Gastrocnemius medialis (tissue), 4 donors: ENCODE measurements at regions not wholly inside any gene's neighbourhood (a gene's known extent, or its start where the extent isn't known, plus 50 kb on each side); places are given as distances from the start of the nearest gene placed in this dataset.

Experiments
- ATAC-seq, 2 donors: fragments of 150-250 bp; one replicate each; pipeline ENCODE4 v1.9.1; 2016
- DNase-seq, 2 donors: peaks; one replicate each; pipeline ENCODE4 v3.0.0-alpha.2; 2019
- H3K27ac ChIP-seq, 4 donors: fragments of 200-600 bp; sonication (generic); 1 replicate in 1 of 4; 2 replicates in 3 of 4; pipeline ENCODE4 v1.5.1; 2016 to 2018; ENCODE audit warnings: mild to moderate bottlenecking in 2 of 4, moderate library complexity in 1 of 4
- H3K27me3 ChIP-seq, 3 donors: fragments of 200-600 bp; sonication (generic) in 2 of 3; 1 replicate in 1 of 3; 2 replicates in 2 of 3; pipeline versions ENCODE4 v1.5.1 to v1.6.0; 2016 to 2019; ENCODE audit warnings: mild to moderate bottlenecking in 1 of 3, moderate library complexity in 1 of 3
- H3K36me3 ChIP-seq, 2 donors: fragments of 200-600 bp; sonication (generic) in 1 of 2; one replicate each; pipeline ENCODE4 v1.5.1; 2017 to 2018
- H3K4me1 ChIP-seq, 2 donors: fragments of 200-600 bp; sonication (generic) in 1 of 2; one replicate each; pipeline ENCODE4 v1.5.1; 2016 to 2017; ENCODE audit warnings: mild to moderate bottlenecking in 2 of 2
- H3K4me3 ChIP-seq, 4 donors: fragments of 200-600 bp; sonication (generic) in 3 of 4; 1 replicate in 1 of 4; 2 replicates in 3 of 4; pipeline ENCODE4 v1.5.1; 2016 to 2019; ENCODE audit warnings: mild to moderate bottlenecking in 2 of 4
- H3K9me3 ChIP-seq, 3 donors: fragments of 200-600 bp; sonication (generic) in 2 of 3; 1 replicate in 1 of 3; 2 replicates in 2 of 3; pipeline ENCODE4 v1.5.1; 2016 to 2019
- POLR2A ChIP-seq, 2 donors: fragments of 450-650 bp; IDR thresholded peaks; one replicate each; pipeline ENCODE4 v1.6.1; 2017; ENCODE audit warnings: antibody characterized with exemption in 2 of 2, mild to moderate bottlenecking in 2 of 2, moderate library complexity in 2 of 2
- in situ Hi-C, 4 donors: fragments of 200-750 bp; cut with MboI; loops; one replicate each; pipeline versions ENCODE4 v1.15.0 to v1.8.0; 2017; ENCODE audit warnings: low sequenced_read_pairs in 4 of 4
- intact Hi-C: fragments of 100-400 bp; cut with DNase I; formaldehyde crosslinking; loops from one replicate; pipeline ENCODE4 v1.15.1; 2023; ENCODE audit warnings: low total_unique reads
- TF ChIP-seq, protein P1 (sequence below), 5 experiments: fragments of 450-650 bp in 3 of 5; fragments of 200-600 bp in 2 of 5; sonication (generic) in 2 of 5; IDR thresholded peaks in 4 of 5; conservative IDR thresholded peaks in 1 of 5; 1 replicate in 4 of 5; 2 replicates in 1 of 5; pipeline ENCODE4 v1.5.1; 2016 to 2019; ENCODE audit warnings: antibody characterized with exemption in 5 of 5, mild to moderate bottlenecking in 3 of 5, moderate library complexity in 3 of 5

DNA sequence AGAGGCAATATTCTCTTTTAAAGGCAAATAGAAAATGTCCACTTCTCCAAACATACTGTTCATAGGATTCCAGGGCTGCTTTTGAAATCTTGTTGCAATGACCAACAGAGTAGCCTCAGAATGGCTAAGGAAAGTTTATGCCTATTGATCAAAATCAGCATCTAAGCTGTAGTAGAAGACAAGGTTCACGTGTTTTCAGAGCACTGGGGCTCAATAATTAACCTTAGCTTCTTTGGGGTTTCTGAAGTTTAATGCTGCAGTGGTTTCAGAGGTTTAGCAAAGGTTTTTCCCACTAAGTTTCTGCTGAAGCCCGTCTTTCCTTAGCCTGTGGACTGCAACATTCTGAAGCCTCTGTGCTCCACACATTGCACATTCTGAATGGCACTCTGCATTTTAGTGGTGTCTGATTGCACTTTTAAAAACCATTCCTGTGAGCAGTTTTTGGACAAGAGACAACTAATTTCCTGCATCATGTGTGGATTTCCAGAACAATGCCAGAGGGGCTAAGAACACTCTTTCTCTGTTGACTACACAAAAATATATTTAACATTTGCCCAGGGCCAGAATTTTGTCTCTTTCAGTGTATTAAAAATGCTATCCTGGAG is 342.5 kb downstream of the PTEN start:
- H3K36me3 ChIP-seq, result no peaks in the 10 kb centered on the region
- DNase-seq, result no peak
- H3K27me3 ChIP-seq, result no peaks in the 10 kb centered on the region
- H3K27ac ChIP-seq, result no peak overlapping the region
- in situ Hi-C loops, result no loop called here
- intact Hi-C loops, result no loop called here
- TF ChIP-seq, protein P1, sequence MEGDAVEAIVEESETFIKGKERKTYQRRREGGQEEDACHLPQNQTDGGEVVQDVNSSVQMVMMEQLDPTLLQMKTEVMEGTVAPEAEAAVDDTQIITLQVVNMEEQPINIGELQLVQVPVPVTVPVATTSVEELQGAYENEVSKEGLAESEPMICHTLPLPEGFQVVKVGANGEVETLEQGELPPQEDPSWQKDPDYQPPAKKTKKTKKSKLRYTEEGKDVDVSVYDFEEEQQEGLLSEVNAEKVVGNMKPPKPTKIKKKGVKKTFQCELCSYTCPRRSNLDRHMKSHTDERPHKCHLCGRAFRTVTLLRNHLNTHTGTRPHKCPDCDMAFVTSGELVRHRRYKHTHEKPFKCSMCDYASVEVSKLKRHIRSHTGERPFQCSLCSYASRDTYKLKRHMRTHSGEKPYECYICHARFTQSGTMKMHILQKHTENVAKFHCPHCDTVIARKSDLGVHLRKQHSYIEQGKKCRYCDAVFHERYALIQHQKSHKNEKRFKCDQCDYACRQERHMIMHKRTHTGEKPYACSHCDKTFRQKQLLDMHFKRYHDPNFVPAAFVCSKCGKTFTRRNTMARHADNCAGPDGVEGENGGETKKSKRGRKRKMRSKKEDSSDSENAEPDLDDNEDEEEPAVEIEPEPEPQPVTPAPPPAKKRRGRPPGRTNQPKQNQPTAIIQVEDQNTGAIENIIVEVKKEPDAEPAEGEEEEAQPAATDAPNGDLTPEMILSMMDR (IDR thresholded peaks at IDR 0.05 in 4 of 5, conservative IDR thresholded peaks at IDR 0.05 in 1 of 5), result no peak
- no peak for TF ChIP-seq POLR2A (IDR thresholded peaks at IDR 0.05)
- no peak overlapping the region for H3K4me3 ChIP-seq
- ATAC-seq, result no peak
- peaks cover 11 to 17% of the 10 kb centered on the region in 2 donors for H3K4me1 ChIP-seq
- no peaks in the 10 kb centered on the region for H3K9me3 ChIP-seq

DNA sequence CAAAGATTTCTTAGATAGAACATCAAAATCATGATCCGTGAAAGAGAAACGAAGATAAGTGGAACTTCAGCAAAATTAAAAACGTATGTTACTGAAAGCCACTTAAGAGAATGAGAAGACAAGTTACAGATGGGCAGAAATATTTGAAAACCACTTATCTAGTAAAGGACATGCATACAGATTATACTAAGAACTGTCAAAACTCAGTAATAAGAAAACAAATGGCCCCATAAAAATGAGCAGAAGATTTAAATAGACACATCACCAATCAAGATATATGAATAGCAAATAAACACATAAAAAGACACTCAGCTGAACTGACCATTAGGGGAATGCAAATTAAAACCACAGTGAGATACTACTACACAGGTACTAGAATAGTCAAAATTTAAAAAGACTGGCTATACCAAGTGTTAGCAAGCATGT is 343.7 kb downstream of the PTEN start:
- Histone ChIP-seq H3K4me1 (peaks cover 11 to 25% of the 10 kb centered on the region in 2 donors), H3K36me3 (no peaks in the 10 kb centered on the region), H3K27ac (no peak overlapping the region), H3K9me3 (no peaks in the 10 kb centered on the region), H3K27me3 (no peaks in the 10 kb centered on the region), H3K4me3 (no peak overlapping the region)
- DNase-seq (no peak), ATAC-seq (no peak)
- in situ Hi-C loops (no loop called here), intact Hi-C loops (no loop called here)
- no peak for TF ChIP-seq POLR2A (IDR thresholded peaks at IDR 0.05)
- TF ChIP-seq, protein P1 (IDR thresholded peaks at IDR 0.05 in 4 of 5, conservative IDR thresholded peaks at IDR 0.05 in 1 of 5), result no peak

DNA sequence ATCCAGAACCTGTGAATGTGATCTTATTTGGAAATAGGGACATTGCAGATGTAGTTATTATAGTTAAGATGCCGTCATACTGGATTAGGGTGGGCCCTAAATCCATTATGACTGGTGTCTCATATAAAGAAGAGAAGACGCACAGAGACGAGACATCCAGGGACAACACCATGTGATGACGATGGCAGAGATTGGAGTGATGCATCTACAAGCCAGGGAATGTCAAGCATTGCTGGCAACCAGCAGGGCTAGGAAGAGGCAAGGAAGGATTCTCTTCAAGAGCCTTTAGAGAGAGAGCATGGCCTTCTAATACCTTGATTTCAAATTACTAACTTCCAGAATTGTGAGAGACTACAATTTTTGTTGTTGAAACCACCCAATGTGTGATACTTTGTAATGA is 345.8 kb downstream of the PTEN start:
- Histone ChIP-seq H3K4me3 (no peak overlapping the region), H3K27ac (peak overlapping the region; percentile 45 to 76 (median 50)), H3K9me3 (no peaks in the 10 kb centered on the region), H3K4me1 (peaks cover 11 to 25% of the 10 kb centered on the region in 2 donors), H3K36me3 (no peaks in the 10 kb centered on the region), H3K27me3 (no peaks in the 10 kb centered on the region)
- no peak for ATAC-seq
- no peak for DNase-seq
- in situ Hi-C loops (no loop called here), intact Hi-C loops (no loop called here)
- TF ChIP-seq, protein P1 (IDR thresholded peaks at IDR 0.05 in 4 of 5, conservative IDR thresholded peaks at IDR 0.05 in 1 of 5), result no peak
- TF ChIP-seq POLR2A (IDR thresholded peaks at IDR 0.05), result no peak

DNA sequence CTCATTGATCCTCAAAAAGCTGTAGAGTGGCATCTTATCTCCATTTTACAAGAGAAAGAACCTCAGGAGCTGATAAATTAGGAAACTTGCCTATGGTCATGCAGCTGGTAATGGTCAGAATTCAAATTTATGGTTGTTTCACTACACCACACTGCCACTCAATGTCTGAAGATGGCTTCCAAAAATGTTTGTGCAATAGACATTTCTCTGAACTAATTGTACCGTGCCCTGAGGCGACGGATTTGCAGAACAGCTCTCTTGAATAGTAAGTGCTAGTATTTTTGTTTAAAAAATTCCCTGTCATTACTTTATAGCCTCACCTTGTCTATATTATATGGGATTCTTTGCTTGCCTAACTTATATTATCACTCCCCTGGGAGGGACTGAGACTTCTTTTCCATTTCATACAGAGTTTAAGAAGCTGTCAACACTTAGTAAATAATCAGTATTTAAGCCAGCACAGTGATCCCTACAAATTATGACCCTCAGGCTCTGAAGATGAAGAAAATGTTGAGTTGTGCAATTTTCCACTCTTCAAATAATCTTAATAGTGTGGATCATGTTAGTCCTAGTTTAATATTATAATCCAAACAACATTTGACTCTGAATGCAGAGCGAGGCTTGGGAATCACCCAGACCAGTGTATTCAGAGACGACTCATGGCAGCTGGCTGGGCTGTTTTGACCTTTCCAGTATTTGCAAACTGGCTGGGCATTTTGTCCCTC is 346.6 kb downstream of the PTEN start:
- peak; percentile 20 to 33 for DNase-seq
- Histone ChIP-seq H3K4me3 (no peak overlapping the region), H3K27ac (peak overlapping the region; percentile 45 to 76 (median 50)), H3K9me3 (no peaks in the 10 kb centered on the region), H3K4me1 (peaks cover 11 to 25% of the 10 kb centered on the region in 2 donors), H3K36me3 (no peaks in the 10 kb centered on the region), H3K27me3 (no peaks in the 10 kb centered on the region)
- peak; percentile 84 to 86 for ATAC-seq
- in situ Hi-C loops (no loop called here), intact Hi-C loops (no loop called here)
- TF ChIP-seq, protein P1 (IDR thresholded peaks at IDR 0.05 in 4 of 5, conservative IDR thresholded peaks at IDR 0.05 in 1 of 5), result no peak
- TF ChIP-seq POLR2A (IDR thresholded peaks at IDR 0.05), result no peak
